GM13977 (cell line): ENCODE measurements at regions not wholly inside any gene's neighbourhood (a gene's known extent, or its start where the extent isn't known, plus 50 kb on each side); places are given as distances from the start of the nearest gene placed in this dataset.

Source experiments
- DNase-seq: peaks from one replicate; pipeline ENCODE4 v3.0.0; 2012; ENCODE audit warnings: low spot score
- in situ Hi-C: fragments of 300-500 bp; cut with MboI; formaldehyde crosslinking; loops from one replicate; pipeline ENCODE4 v1.12.0; 2022; ENCODE audit warnings: low sequenced_read_pairs, low pct_unique_long_range_greater_than_20kb, mixed read lengths, inconsistent platforms; ENCODE audit not compliant: unreplicated experiment
- TF ChIP-seq, protein P1 (sequence below): IDR thresholded peaks from 2 replicates; pipeline ENCODE4 v1.5.1; 2012; ENCODE audit warnings: mild to moderate bottlenecking, control low read depth; ENCODE audit not compliant: insufficient read depth; ENCODE audit errors: extremely low read depth, missing control alignments

DNA sequence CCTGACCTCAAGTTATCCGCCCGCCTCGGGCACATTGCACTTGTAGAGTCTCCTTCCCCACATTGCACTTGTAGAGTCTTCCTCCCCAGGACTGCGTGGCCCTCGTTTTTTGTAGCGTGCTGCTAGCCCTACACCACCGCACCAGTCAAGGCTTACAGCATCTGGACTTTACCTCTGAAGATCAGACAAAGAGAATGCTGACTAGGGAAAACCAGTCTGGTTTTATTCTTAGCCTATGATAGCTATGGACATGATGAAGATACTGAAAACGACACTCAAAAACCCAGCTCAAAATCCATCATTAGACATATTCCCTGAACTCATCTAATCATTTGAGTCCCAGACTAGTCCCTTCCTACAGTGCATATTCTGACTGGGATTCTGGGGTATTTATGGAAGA, 71.9 kb upstream of the AKR1E2 start:
- DNase-seq = no peak
- TF ChIP-seq, protein P1, sequence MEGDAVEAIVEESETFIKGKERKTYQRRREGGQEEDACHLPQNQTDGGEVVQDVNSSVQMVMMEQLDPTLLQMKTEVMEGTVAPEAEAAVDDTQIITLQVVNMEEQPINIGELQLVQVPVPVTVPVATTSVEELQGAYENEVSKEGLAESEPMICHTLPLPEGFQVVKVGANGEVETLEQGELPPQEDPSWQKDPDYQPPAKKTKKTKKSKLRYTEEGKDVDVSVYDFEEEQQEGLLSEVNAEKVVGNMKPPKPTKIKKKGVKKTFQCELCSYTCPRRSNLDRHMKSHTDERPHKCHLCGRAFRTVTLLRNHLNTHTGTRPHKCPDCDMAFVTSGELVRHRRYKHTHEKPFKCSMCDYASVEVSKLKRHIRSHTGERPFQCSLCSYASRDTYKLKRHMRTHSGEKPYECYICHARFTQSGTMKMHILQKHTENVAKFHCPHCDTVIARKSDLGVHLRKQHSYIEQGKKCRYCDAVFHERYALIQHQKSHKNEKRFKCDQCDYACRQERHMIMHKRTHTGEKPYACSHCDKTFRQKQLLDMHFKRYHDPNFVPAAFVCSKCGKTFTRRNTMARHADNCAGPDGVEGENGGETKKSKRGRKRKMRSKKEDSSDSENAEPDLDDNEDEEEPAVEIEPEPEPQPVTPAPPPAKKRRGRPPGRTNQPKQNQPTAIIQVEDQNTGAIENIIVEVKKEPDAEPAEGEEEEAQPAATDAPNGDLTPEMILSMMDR = no peak
- in situ Hi-C loops = no loop called here

DNA sequence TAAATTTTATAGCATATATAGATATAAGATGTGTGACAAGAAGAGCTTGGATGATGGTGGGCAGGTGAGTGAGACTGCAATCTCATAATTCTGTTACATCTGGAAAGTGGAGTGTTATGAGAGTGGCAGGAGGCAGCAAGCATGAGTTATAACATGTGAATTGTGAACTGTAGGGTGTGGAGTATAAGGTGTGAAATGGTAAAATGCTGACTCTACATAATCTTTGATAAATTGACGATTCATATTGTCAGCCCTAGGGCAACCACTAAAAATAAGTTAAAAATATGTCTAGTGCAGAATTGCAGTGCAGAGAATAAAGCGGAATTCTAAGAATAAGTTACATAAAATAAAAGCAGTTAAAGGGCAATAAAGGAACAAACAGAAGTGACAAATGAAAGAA, 74.8 kb upstream of the AKR1E2 start:
- TF ChIP-seq, protein P1 = no peak

DNA sequence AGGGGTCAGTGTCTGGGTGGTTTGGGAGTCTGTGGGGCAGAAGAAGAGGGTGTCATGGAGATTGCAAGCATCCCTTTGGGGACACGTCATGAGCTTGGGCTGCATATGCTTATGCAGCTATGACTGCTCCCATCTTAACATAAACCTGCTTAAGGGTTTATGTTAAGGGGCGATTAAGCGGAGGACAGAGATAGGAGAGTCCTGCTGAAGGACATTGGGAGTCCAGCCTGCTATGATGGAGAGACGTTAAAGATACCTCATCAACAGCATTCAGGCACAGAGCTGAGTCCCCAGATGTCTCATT, 76.8 kb upstream of the AKR1E2 start:
- in situ Hi-C loops = no loop called here
- TF ChIP-seq, protein P1 = no peak
- no peak for DNase-seq

More for the DNA sequence above, 74.8 kb upstream of the AKR1E2 start:
- in situ Hi-C loops = no loop called here
- no peak for DNase-seq

DNA sequence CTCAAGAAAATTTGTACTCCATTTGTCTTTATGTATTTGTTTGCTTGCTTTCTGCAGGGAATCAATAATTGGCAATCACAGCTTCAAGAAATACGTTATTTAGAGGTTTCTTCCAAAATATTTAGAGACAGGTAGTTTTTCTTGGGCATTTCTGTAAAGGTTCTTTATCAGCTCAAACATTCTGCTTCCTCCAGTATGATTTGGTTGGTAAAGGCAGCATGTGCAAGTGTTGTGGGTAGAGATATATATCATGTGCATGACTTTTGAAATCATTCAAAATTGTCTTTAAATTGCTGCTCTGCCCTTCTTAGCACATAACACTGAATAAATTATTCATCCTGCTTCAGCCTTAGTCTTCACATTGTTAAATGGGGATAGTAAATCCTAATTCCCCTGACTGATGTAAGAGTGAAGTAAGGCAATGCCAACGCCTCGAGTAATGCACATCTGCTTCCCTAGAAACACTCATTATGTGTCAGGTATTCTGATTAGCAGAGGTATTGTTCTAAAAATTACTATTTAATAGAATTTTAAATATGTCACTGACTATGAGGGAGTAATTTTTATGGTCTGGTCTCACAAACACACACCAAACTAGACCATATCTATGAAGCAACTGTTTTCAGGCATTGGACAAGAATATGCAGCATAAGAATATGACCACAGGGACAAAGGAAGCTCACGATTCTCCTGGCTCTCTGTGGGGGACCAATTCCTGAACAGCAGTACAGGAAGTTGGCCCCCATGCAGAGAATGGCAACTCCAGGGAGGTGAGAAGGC, 77.3 kb upstream of the AKR1E2 start:
- DNase-seq = no peak
- in situ Hi-C loops = no loop called here
- TF ChIP-seq, protein P1 = no peak

DNA sequence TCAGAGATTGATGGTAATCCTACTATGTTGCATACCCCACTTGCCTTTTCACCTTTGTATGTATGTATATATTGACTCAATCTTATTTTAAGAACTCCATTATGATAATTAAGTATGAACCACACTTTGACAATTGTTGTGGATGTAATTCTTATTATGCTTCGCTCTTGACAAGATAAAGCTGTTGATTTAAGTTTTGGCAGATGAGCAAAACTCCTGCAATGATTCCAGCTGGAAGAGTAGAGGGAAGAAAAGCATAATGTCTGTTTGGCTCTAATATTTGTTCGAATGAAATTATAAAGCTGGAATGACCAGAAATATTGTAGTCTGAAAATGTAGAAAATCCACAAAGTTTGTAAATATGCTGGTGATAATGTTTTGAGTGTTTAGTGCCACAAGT, 83.8 kb upstream of the AKR1E2 start:
- TF ChIP-seq, protein P1 = no peak
- DNase-seq = no peak
- in situ Hi-C loops = no loop called here

DNA sequence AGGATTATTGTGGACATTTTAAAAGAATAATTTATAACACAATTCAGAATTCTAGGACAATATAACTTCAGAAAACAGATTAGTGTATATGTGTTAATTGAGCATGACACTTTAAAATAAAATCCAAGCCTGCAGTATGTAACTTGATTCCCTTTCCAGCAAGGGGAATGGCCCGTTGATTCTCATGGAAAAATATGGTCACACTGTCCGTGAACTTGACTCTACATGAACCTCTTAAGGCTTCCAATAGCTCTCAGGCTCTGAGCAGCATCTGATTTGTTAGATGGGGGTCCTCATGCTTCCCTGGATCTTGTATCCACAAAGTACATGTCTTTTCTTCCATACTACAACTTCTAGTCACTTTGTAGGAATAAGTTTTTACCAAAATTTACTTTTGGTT, 85.5 kb upstream of the AKR1E2 start:
- DNase-seq = no peak
- in situ Hi-C loops = no loop called here
- TF ChIP-seq, protein P1 = no peak

DNA sequence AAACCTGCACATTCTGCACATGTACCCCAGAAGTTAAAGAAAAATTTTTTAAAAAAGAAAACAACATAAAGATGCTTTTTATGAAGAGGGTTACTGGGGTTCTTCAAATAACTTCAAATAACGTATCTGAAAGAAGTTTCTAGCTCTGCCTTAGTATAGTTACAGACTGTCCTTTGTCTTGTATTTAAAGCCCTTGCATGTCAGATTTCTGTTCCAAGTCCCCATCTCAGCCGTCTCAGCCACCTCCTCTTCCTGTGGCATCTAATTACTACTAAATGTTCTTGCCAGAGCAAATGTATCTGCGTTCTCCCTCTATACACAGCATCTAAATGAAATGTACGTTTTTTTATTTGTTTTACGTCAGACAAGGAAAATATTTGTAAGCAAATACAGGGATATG, 89.4 kb upstream of the AKR1E2 start:
- in situ Hi-C loops = no loop called here
- no peak for DNase-seq

More for the DNA sequence above, 89.4 kb upstream of the AKR1E2 start:
- TF ChIP-seq, protein P1 = no peak
